RWPE2 (cell line): ENCODE measurements at regions not wholly inside any gene's neighbourhood (a gene's known extent, or its start where the extent isn't known, plus 50 kb on each side); places are given as distances from the start of the nearest gene placed in this dataset.

Experiments
- ATAC-seq: fragments of 200-7000 bp; cut with Tn5 transposase; 3 replicates; pipeline ENCODE4 v1.9.1; 2021; ENCODE audit warnings: low read depth
- DNase-seq: peaks from one replicate; pipeline ENCODE4 v3.0.0-alpha.2; 2020; ENCODE audit warnings: low spot score
- H3K27ac ChIP-seq: fragments of 450-650 bp; 2 replicates; pipeline ENCODE4 v1.5.1; 2017; ENCODE audit warnings: mild to moderate bottlenecking; ENCODE audit not compliant: poor library complexity, severe bottlenecking
- H3K27me3 ChIP-seq: fragments of 250-450 bp; sonication (Bioruptor Pico); 2 replicates; pipeline ENCODE4 v1.5.1; 2021; ENCODE audit warnings: mild to moderate bottlenecking, moderate library complexity; ENCODE audit not compliant: insufficient read depth, poor library complexity, severe bottlenecking
- H3K36me3 ChIP-seq: fragments of 250-450 bp; sonication (Bioruptor Pico); 2 replicates; pipeline ENCODE4 v1.5.1; 2020; ENCODE audit warnings: low read depth, mild to moderate bottlenecking, moderate library complexity
- H3K4me1 ChIP-seq: fragments of 250-450 bp; sonication (Bioruptor Pico); 2 replicates; pipeline ENCODE4 v1.5.1; 2021; ENCODE audit warnings: mild to moderate bottlenecking, moderate library complexity; ENCODE audit not compliant: insufficient read depth, poor library complexity, severe bottlenecking
- H3K4me3 ChIP-seq: fragments of 250-450 bp; sonication (Bioruptor Pico); 2 replicates; pipeline ENCODE4 v1.5.1; 2021; ENCODE audit warnings: mild to moderate bottlenecking, moderate library complexity; ENCODE audit not compliant: severe bottlenecking
- H3K9me3 ChIP-seq: fragments of 250-450 bp; sonication (Bioruptor Pico); 2 replicates; pipeline ENCODE4 v1.5.1; 2021; ENCODE audit warnings: mild to moderate bottlenecking, moderate library complexity; ENCODE audit not compliant: severe bottlenecking
- TF ChIP-seq, protein P1 (sequence below): fragments of 450-650 bp; IDR thresholded peaks from one replicate; pipeline ENCODE4 v1.5.1; 2017; ENCODE audit warnings: mild to moderate bottlenecking, moderate library complexity; ENCODE audit not compliant: poor library complexity, severe bottlenecking

DNA sequence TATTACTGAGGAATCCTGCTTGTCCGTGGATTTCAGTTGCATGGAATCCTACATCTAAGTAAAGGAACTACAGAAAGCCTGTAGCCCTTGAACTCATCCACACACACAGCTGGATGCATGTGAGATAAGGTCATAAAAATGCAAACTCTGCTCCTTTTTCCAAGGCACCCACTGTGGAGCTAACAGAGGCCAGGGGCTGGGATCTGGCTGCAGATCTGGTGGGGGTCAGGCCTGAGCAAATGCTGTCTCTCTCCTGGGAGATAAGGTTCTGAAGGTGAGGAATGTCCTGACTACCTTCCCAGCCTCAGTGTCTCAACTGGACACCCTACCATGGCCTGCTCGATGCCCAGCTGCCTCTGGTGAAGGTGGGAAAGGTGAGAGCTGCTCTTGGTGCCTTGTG lies 321.5 kb downstream of the LRFN2 start:
- no peaks in the 10 kb centered on the region for H3K36me3 ChIP-seq
- H3K4me1 ChIP-seq: no peaks in the 10 kb centered on the region
- TF ChIP-seq, protein P1, sequence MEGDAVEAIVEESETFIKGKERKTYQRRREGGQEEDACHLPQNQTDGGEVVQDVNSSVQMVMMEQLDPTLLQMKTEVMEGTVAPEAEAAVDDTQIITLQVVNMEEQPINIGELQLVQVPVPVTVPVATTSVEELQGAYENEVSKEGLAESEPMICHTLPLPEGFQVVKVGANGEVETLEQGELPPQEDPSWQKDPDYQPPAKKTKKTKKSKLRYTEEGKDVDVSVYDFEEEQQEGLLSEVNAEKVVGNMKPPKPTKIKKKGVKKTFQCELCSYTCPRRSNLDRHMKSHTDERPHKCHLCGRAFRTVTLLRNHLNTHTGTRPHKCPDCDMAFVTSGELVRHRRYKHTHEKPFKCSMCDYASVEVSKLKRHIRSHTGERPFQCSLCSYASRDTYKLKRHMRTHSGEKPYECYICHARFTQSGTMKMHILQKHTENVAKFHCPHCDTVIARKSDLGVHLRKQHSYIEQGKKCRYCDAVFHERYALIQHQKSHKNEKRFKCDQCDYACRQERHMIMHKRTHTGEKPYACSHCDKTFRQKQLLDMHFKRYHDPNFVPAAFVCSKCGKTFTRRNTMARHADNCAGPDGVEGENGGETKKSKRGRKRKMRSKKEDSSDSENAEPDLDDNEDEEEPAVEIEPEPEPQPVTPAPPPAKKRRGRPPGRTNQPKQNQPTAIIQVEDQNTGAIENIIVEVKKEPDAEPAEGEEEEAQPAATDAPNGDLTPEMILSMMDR: no peak
- no peak overlapping the region for H3K27ac ChIP-seq
- no peak for ATAC-seq
- H3K27me3 ChIP-seq: no peaks in the 10 kb centered on the region
- no peaks in the 10 kb centered on the region for H3K9me3 ChIP-seq
- H3K4me3 ChIP-seq: no peak overlapping the region
- no peak for DNase-seq

DNA sequence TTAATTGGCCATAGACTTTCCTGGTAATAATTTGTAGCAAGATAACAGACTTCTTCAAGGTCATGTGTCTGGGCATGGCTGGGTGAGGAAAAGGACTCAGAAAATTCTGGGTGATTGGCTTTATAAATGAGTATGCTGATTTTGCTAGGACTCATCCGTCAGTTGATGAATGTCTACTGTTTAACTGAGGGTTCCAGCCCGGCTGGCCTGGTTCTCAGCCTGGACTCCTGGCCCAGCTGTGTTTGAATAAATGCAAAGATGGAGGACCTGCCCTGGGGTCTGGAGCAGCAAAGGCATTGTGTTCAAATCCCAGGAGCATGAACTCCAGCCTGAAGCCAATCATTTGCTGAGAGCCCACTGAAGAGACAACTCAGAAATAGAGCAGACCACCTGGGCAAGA lies 323.2 kb downstream of the LRFN2 start:
- H3K27me3 ChIP-seq: no peaks in the 10 kb centered on the region
- no peak for ATAC-seq
- TF ChIP-seq, protein P1: no peak

DNA sequence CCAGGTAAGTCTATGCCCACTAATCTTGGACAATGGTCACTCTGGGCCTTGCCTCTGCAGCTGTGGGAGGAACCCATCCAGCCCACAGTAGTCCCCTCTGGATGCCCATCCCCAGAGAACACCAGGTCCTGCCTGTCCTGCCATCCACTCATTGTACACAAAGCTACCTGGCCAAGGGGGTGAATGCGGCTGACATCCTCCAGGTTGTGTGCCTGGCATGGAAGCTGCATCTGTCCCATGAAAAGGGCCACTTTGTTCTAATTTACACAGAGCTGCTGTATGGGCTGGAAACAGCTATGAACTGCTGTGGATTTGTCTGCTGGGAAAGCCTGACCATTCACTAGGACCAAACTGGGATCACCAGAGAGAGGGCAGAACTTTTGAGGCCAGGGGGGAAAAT lies 324.8 kb downstream of the LRFN2 start:
- ATAC-seq (no peak), DNase-seq (no peak)
- Histone ChIP-seq H3K36me3 (no peaks in the 10 kb centered on the region), H3K9me3 (no peaks in the 10 kb centered on the region), H3K27me3 (no peaks in the 10 kb centered on the region), H3K27ac (no peak overlapping the region), H3K4me1 (no peaks in the 10 kb centered on the region), H3K4me3 (no peak overlapping the region)
- TF ChIP-seq, protein P1: no peak

More for the DNA sequence above, 323.2 kb downstream of the LRFN2 start:
- H3K36me3 ChIP-seq: no peaks in the 10 kb centered on the region
- H3K9me3 ChIP-seq: no peaks in the 10 kb centered on the region
- DNase-seq: no peak
- H3K4me1 ChIP-seq: no peaks in the 10 kb centered on the region
- no peak overlapping the region for H3K4me3 ChIP-seq
- H3K27ac ChIP-seq: no peak overlapping the region

DNA sequence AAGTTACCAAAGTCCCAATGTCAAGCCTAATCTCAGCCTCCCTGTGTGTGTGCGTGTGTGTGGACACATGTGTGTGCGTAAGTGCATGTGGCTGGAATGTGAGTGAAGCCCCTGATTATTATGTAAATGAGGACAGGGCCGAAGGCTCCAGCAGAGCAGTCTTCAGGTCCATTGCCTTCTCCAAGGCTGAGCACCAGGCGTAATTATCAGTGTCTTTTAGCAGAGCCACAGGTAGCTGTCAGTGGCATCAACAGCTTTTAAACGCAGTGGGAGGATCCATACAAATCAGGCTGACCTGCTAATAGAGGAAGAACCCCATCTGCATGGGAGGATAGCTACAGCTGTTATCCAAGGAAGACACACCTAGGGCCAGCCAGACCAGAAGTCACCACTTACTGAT lies 324.3 kb upstream of the MOCS1 start:
- TF ChIP-seq, protein P1: no peak
- Histone ChIP-seq H3K4me1 (no peaks in the 10 kb centered on the region), H3K9me3 (no peaks in the 10 kb centered on the region), H3K36me3 (no peaks in the 10 kb centered on the region), H3K27me3 (peaks cover 3% of the 10 kb centered on the region), H3K27ac (no peak overlapping the region), H3K4me3 (no peak overlapping the region)
- DNase-seq (no peak), ATAC-seq (no peak)

DNA sequence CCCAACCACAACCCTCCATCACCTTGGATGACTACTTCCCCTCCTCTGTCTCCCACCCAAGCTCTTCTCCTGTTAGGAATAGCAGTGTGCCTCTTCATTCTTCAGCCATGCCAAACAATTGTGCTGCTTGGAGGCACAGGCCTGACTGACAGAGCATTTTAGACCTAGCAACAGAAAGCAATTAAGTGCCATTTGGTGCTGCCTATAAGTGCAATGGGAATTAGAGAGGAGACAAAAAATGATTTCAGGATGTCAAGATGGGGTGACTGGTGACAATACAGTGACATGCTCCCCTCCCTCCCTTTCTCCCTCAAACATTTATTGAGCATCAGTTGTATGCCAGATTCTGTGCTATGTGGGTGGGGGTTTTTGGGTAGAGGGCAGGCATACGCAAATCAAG lies 322.6 kb upstream of the MOCS1 start:
- no peak overlapping the region for H3K27ac ChIP-seq
- no peak overlapping the region for H3K4me3 ChIP-seq
- H3K27me3 ChIP-seq: peaks cover 3% of the 10 kb centered on the region
- H3K9me3 ChIP-seq: no peaks in the 10 kb centered on the region
- DNase-seq (no peak), ATAC-seq (no peak)
- TF ChIP-seq, protein P1: no peak
- no peaks in the 10 kb centered on the region for H3K4me1 ChIP-seq
- no peaks in the 10 kb centered on the region for H3K36me3 ChIP-seq
